Keratinocyte (primary cell): ENCODE measurements at regions not wholly inside any gene's neighbourhood (a gene's known extent, or its start where the extent isn't known, plus 50 kb on each side); places are given as distances from the start of the nearest gene placed in this dataset.

Source experiments
- CTCF ChIP-seq, 3 experiments: IDR thresholded peaks in 1 of 3; conservative IDR thresholded peaks in 1 of 3; optimal IDR thresholded peaks in 1 of 3; 2 replicates in 2 of 3; 3 replicates in 1 of 3; pipeline versions ENCODE3 to v1.5.1; 2011; ENCODE audit warnings: low read length in 3 of 3, mild to moderate bottlenecking in 3 of 3, moderate library complexity in 2 of 3, control low read depth in 1 of 3, inconsistent platforms in 1 of 3; ENCODE audit not compliant: insufficient read depth in 2 of 3; ENCODE audit errors: extremely low read depth in 1 of 3
- EZH2 ChIP-seq: IDR thresholded peaks from one replicate; pipeline ENCODE4 v1.6.1; 2012; ENCODE audit warnings: inconsistent platforms, mild to moderate bottlenecking, low read length, moderate library complexity

- TF ChIP-seq CTCF (optimal IDR thresholded peaks at IDR 0.05 in 1 of 3, IDR thresholded peaks at IDR 0.05 in 1 of 3, conservative IDR thresholded peaks at IDR 0.05 in 1 of 3; ENCODE audit: extremely low read depth in 1 of 3, insufficient read depth in 2 of 3, low read length in 3 of 3): no peak
- no peak for TF ChIP-seq EZH2
Observed at GRCh38 chr6:71056656-71057055, 99.8 kb upstream of the B3GAT2 start.
